GM18498 (cell line): ENCODE measurements at regions not wholly inside any gene's neighbourhood (a gene's known extent, or its start where the extent isn't known, plus 50 kb on each side); places are given as distances from the start of the nearest gene placed in this dataset.
"Not testable (repeated sequence)": the region's sequence is repeated elsewhere in the genome, so short reads cannot be mapped to it uniquely, and the experiment has no call there.

ENCODE experiments used
- ATAC-seq: cut with Tn5 transposase; IDR thresholded peaks from one replicate; pipeline ENCODE4 v1.9.1; 2021; ENCODE audit warnings: mild to moderate bottlenecking, moderate library complexity; ENCODE audit not compliant: unreplicated experiment

DNA sequence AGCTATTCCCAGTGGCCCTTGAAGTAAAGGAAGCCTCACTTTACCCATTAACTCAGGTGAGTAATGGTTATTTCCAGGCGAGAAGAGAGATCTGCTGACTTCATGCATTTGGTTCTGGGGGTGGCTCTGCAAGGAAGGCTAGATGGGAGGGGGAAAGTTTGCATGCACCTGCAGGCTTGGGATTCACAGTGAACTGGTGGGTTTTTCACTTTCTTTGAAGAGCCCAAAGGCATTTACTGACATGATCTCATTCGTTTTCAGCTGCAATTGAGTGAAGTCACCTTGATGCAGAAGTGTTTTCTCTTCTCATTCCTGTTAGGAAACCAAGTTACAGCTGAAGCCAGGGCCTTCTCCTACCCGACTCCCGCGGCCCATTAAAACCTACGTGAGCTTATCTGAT is 131.0 kb upstream of the N4BP1 start:
- ATAC-seq: no peak

DNA sequence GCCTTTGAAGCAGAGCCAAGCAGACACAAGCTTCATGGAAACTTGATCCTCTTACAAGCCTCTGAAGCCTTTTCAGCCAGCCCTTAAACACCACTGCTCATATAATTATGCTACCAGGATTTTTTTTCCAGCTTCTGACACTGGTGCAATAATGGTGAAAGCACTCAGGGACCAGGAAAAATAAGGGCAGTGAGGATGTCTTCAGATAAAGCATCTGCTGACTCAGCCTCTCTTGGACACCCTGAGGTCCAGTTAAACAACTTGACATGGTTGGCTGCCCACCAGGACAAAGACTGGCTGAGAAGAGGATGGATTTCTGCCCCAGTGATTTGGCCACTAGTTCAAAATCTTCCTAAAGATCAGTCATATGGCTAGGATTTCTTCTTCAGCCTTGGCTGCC is 124.2 kb upstream of the N4BP1 start:
- no peak for ATAC-seq

DNA sequence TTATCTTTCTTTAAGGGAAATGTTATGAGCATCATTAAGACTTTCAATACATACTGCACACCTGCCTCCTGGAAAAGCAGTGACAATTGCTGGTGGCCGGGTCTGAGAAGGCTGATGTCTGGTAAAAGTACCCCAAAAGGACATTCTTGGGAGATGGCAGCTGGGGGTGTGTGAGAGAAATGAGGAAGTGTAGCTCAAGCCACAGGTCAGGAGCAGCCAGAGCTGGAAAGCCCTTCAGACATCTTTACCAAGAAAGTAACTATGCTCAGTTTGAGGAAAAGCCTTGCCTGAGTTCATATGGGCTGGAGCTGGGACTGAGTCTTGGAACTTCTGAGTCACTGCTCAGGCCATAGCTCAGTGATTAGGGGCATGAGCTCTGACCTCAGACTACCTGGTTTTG is 94.7 kb upstream of the N4BP1 start:
- ATAC-seq: no peak

DNA sequence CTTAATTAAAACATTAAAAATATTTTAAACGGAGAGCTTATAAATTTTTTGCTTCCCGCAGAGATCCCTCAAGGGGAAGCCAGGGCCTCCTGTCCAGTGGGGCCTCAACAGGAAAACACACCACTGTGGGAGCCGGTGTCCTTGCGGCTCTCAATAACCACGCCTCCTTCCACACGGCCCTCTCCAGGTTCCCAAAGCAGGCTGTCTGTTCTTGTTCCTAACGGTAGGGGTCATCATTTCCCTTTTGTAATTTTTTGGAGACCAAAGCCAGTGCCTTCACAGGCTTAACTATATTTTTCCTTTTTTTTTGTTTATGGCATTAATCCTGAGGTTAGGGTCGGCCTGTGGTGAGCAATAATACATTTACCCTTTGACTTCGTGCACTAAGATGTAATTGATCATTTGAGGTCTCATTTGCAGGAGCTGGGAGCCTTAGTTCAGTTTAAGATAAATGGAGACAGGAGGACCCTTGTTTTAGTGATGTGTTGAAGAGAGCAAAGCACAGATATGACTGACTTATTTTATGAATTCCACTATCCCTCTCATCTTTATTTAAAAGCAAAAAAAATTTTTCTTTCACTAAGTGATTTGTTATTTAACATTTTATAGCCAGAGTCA is 77.5 kb upstream of the N4BP1 start:
- peak; percentile 86 for ATAC-seq

DNA sequence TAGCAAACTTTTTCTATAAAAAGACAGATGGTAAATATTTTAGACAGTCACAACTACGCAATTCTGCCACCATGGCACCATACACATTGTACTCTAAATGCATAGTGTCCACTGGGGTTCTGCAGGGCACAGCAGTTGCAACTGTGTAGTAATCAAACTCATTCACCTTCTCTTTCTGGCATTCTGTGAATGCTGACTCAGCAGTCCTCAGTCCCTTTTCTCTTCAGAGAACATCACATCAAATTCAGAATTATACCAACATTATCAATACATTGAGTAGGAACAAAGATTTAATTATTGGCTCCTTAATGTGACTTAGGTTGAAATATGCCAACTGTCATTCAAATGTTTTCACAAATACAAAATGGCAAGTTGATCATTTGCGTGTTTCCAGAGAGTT is 74.2 kb upstream of the N4BP1 start:
- no peak for ATAC-seq

DNA sequence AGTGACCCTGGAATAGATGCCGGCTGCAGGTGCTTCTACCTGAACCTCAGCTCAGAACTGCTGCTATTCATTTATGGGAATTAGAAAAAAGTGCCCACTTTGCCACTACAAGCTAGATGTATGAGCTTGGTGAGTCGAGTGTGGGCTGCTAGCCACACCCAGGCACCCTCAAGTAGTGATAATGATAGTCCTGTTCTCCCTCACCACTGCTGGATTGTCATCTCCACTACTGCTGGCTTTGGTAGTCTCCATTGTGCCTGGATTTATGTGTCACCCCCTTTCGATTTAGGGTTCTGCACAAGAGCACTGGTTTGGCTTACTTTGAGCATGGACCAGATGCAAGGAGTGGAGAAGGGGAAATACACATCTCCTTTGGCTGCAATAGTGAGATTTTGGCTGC is 73.0 kb upstream of the N4BP1 start:
- no peak for ATAC-seq

DNA sequence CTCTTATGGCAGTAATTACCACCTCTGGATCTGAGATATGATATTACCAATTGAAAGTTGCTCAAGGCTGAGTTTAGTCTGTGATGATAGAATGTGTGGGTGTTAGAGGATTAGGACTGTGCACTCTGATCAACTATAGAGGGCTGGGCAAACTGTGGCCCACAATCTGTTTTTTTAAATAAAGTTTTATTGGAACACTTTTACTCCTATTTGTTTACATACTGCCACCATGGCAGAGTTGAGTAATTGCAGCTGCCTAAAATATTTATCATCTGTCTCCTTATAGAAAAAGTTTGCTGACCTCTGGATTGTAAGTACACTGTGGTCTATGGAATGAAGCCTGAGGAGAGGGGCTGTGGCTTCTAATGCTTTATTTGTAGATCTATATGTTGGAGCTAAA is 71.5 kb upstream of the N4BP1 start:
- ATAC-seq: no peak

DNA sequence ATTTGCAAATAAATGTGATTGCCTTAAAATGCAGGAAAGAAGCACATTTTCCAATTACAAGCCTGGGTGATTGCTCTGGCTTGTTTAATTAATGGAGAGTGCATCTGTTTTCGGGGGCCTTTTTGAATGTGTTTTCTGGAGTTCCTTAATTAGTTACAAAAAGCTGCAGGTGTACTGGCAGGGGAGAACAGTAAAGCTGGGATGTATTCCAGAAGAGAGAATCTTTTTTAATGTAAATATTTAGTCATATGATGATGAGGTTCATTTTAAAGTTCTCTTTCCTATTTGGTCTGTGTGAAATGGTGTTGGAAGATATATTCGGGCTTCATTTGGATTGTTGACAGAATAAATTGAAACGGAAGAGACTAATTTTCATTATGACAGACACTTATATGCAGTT is 70.9 kb upstream of the N4BP1 start:
- no peak for ATAC-seq

DNA sequence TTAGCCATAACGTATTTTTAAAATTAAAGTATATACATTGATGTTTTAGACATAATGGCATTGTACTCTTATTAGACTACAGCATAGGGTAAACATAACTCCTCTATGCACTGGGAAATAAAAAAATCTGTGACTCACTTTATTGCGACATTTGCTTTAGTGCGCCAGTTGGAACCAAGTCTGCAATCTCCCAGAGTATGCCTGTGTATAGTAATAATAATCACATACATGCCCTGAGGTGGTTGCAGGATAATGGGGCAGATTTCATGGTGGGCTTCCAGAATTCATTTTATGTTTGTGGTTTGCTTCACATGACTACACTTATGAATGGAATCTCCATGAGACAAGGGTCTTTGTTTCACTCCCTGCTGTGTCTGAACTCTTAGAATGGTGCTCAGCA is 66.9 kb upstream of the N4BP1 start:
- no peak for ATAC-seq

DNA sequence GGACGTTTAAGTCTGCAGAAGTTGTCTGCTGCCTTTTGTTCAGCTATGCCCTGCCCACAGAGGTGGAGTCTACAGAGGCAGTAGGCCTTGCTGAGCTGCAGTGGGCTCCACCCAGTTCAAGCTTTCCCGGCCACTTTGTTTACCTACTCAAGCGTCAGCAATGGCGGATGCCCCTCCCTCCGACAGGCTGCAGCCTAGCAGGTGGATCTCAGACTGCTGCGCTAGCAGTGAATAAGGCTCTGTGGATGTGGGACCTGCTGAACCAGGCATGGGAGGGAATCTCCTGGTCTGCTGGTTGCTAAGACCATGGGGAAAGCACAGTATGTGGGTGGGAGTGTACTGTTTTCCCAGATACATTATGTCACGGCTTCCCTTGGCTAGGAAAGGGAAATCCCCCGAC is 58.2 kb upstream of the N4BP1 start:
- not testable (repeated sequence) for ATAC-seq

DNA sequence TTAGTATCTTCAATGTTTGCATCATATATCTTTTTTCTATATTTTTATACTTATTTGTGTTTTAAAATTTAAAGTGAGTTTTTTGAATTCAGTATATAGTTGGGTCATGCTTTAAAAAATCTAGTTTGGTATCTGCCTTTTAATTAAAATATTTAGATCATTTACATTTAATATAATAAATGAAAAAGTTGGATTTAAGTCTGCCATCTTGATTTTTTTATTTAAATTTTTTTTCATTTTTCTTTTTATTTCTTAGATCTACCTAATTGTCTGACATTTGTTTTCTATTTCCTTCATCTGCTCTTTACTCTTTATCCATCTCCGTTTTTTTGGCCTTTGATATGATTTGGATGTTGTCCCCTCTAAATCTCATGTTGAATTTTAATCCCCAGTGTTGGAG is 50.0 kb upstream of the N4BP1 start:
- no peak for ATAC-seq
